ENCODE measurements at regions not wholly inside any gene's neighbourhood (a gene's known extent, or its start where the extent isn't known, plus 50 kb on each side); places are given as distances from the start of the nearest gene placed in this dataset.

GRCh38 chr1:184145083-184145482 is 93.6 kb downstream of the TSEN15 start:
- Histone ChIP-seq H3K23ac (ENCODE audit: insufficient read length, low read depth, low read length) (no peak overlapping the region), H3K18ac (ENCODE audit: insufficient read length, low read depth, low read length) (no peak overlapping the region), H3K4me1 (ENCODE audit: insufficient read depth, low read length) (no peaks in the 10 kb centered on the region), H3K56ac (ENCODE audit: insufficient read length, low read depth, low read length) (no peak overlapping the region), H3K9ac (ENCODE audit: extremely low read depth, insufficient read length, low read length) (no peak overlapping the region), H2AFZ (ENCODE audit: low read length) (no peak overlapping the region), H2AK5ac (ENCODE audit: insufficient read length, low read length) (no peak overlapping the region), H2BK120ac (ENCODE audit: low read depth, low read length, poor library complexity, severe bottlenecking) (no peak overlapping the region), H4K20me1 (ENCODE audit: control insufficient read depth, insufficient read depth, insufficient read length) (no peaks in the 10 kb centered on the region), H2BK12ac (ENCODE audit: insufficient read length, low read depth, low read length) (no peak overlapping the region), H2BK5ac (ENCODE audit: insufficient read length, low read length) (no peak overlapping the region), H4K5ac (ENCODE audit: insufficient read length, low read depth, low read length) (no peak overlapping the region), H4K91ac (ENCODE audit: insufficient read length, low read depth, low read length) (no peak overlapping the region), H3T11ph (ENCODE audit: low read length) (no peak overlapping the region), H3K4me2 (ENCODE audit: insufficient read depth, insufficient read length, low read length) (no peak overlapping the region), H3K9me3 (ENCODE audit: control insufficient read depth, low read depth, low read length) (no peaks in the 10 kb centered on the region), H3K23me2 (ENCODE audit: insufficient read length, low read depth, low read length, poor library complexity, severe bottlenecking) (no peaks in the 10 kb centered on the region), H3K14ac (ENCODE audit: insufficient read depth, low read length) (no peak overlapping the region), H3K79me2 (ENCODE audit: insufficient read depth, low read length) (no peaks in the 10 kb centered on the region), H3K79me1 (ENCODE audit: insufficient read depth, low read depth, low read length, poor library complexity, severe bottlenecking) (no peaks in the 10 kb centered on the region), H3K27ac (ENCODE audit: insufficient read length, low read depth, low read length) (no peak overlapping the region), H3K27me3 (ENCODE audit: insufficient read depth, low read length) (no peaks in the 10 kb centered on the region), H2BK15ac (ENCODE audit: low read depth, low read length) (no peak overlapping the region), H2BK20ac (ENCODE audit: low read depth, low read length, poor library complexity, severe bottlenecking) (no peak overlapping the region), H4K8ac (replicated peaks; ENCODE audit: insufficient read length, low read depth, low read length) (no peak overlapping the region), H3K4ac (ENCODE audit: low read depth, low read length) (no peak overlapping the region)
- H3K4me1 Mint-ChIP-seq, result peaks cover 5 to 8% of the 10 kb centered on the region in 2 experiments; a peak in 2 of 4 replicates
- 0 out of 7 replicates have a peak, but pooled peaks cover 0 to 1% (median 0%) of the 10 kb centered on the region in 3 experiments for H3K36me3 Mint-ChIP-seq (ENCODE audit: insufficient read depth in 1 of 3, low read depth in 3 of 3)
- H3K9me3 Mint-ChIP-seq, result peaks cover 3% of the 10 kb centered on the region in 2 experiments; a peak in 1 of 5 replicates
- DNase-seq, result no peak
- no peak for TF ChIP-seq CTCF (conservative IDR thresholded peaks at IDR 0.05)
- no CpG with 5 or more reads among the region's 5 CpGs for whole genome bisulfite sequencing (ENCODE audit: extremely low coverage, insufficient read length, low lambda C conversion rate)
- H3K27me3 Mint-ChIP-seq (ENCODE audit: low read depth), result peaks cover 3% of the 10 kb centered on the region
- H3K27ac Mint-ChIP-seq, result no peak overlapping the region
- no peak overlapping the region for H3K4me3 Mint-ChIP-seq
